ENCODE measurements at regions not wholly inside any gene's neighbourhood (a gene's known extent, or its start where the extent isn't known, plus 50 kb on each side); places are given as distances from the start of the nearest gene placed in this dataset.

GRCh38 chr7:130927564-130927963 lies 193.6 kb upstream of the KLF14 start:
- no peaks in the 10 kb centered on the region for H3K9me3 ChIP-seq (ENCODE audit: control insufficient read depth, insufficient read depth, low read depth, low read length)
- no peak overlapping the region for H3K4me3 ChIP-seq (replicated peaks in 1 of 4; ENCODE audit: control extremely low read depth in 1 of 4, insufficient read depth in 1 of 4, low read depth in 3 of 4, low read length in 4 of 4)
- H3K9ac ChIP-seq (ENCODE audit: insufficient read depth, low read length): no peak overlapping the region
- peaks cover 26% of the 10 kb centered on the region for H3K4me1 ChIP-seq (ENCODE audit: control insufficient read depth, extremely low read depth, insufficient read depth, low read length)
- H4K20me1 ChIP-seq (ENCODE audit: control insufficient read depth, extremely low read depth, insufficient read depth, low read length): no peaks in the 10 kb centered on the region
- DNase-seq (ENCODE audit: low read depth in 2 of 2): no peak
- H3K36me3 ChIP-seq (ENCODE audit: control insufficient read depth, insufficient read depth, low read length): no peaks in the 10 kb centered on the region
- no peak overlapping the region for H2AFZ ChIP-seq (ENCODE audit: low read length)
- no peak overlapping the region for H3K27ac ChIP-seq (ENCODE audit: insufficient read depth, low read length)
- no peak for TF ChIP-seq CTCF (conservative IDR thresholded peaks at IDR 0.05 in 1 of 2, IDR thresholded peaks at IDR 0.05 in 1 of 2; ENCODE audit: low read depth in 1 of 2, low read length in 2 of 2)
- TF ChIP-seq EZH2 (IDR thresholded peaks at IDR 0.05; ENCODE audit: low read length, missing control alignments): no peak
- H3K79me2 ChIP-seq (ENCODE audit: control insufficient read depth, insufficient read depth, low read length): peaks cover 99% of the 10 kb centered on the region
- H3K27me3 ChIP-seq (ENCODE audit: control insufficient read depth, insufficient read depth, low read length): no peaks in the 10 kb centered on the region
- no peak overlapping the region for H3K4me2 ChIP-seq (ENCODE audit: extremely low read depth, insufficient read depth, low read length)

- H3K27me3 ChIP-seq (ENCODE audit: control insufficient read depth, insufficient read depth, low read length): no peaks in the 10 kb centered on the region
- no peak overlapping the region for H3K4me3 ChIP-seq (replicated peaks in 1 of 4; ENCODE audit: control extremely low read depth in 1 of 4, insufficient read depth in 1 of 4, low read depth in 3 of 4, low read length in 4 of 4)
- H3K79me2 ChIP-seq (ENCODE audit: control insufficient read depth, insufficient read depth, low read length): peaks cover 100% of the 10 kb centered on the region
- no peak overlapping the region for H3K4me2 ChIP-seq (ENCODE audit: extremely low read depth, insufficient read depth, low read length)
- peak in 1 of 2 donors; percentile 35 for DNase-seq (ENCODE audit: low read depth in 2 of 2)
- no peak for TF ChIP-seq CTCF (conservative IDR thresholded peaks at IDR 0.05 in 1 of 2, IDR thresholded peaks at IDR 0.05 in 1 of 2; ENCODE audit: low read depth in 1 of 2, low read length in 2 of 2)
- TF ChIP-seq EZH2 (IDR thresholded peaks at IDR 0.05; ENCODE audit: low read length, missing control alignments): no peak
- H3K4me1 ChIP-seq (ENCODE audit: control insufficient read depth, extremely low read depth, insufficient read depth, low read length): peaks cover 15% of the 10 kb centered on the region
- no peak overlapping the region for H3K9ac ChIP-seq (ENCODE audit: insufficient read depth, low read length)
- H3K36me3 ChIP-seq (ENCODE audit: control insufficient read depth, insufficient read depth, low read length): no peaks in the 10 kb centered on the region
- H2AFZ ChIP-seq (ENCODE audit: low read length): no peak overlapping the region
- H3K9me3 ChIP-seq (ENCODE audit: control insufficient read depth, insufficient read depth, low read depth, low read length): no peaks in the 10 kb centered on the region
- H3K27ac ChIP-seq (ENCODE audit: insufficient read depth, low read length): peak overlapping the region; percentile 42
- H4K20me1 ChIP-seq (ENCODE audit: control insufficient read depth, extremely low read depth, insufficient read depth, low read length): no peaks in the 10 kb centered on the region
These were observed 196.1 kb upstream of the KLF14 start for GRCh38 chr7:130929896-130930659.

GRCh38 chr7:130930681-130931080 lies 196.7 kb upstream of the KLF14 start:
- H2AFZ ChIP-seq (ENCODE audit: low read length): no peak overlapping the region
- no peaks in the 10 kb centered on the region for H3K27me3 ChIP-seq (ENCODE audit: control insufficient read depth, insufficient read depth, low read length)
- no peak for DNase-seq (ENCODE audit: low read depth in 2 of 2)
- no peak overlapping the region for H3K4me3 ChIP-seq (replicated peaks in 1 of 4; ENCODE audit: control extremely low read depth in 1 of 4, insufficient read depth in 1 of 4, low read depth in 3 of 4, low read length in 4 of 4)
- H3K9ac ChIP-seq (ENCODE audit: insufficient read depth, low read length): no peak overlapping the region
- no peak for TF ChIP-seq EZH2 (IDR thresholded peaks at IDR 0.05; ENCODE audit: low read length, missing control alignments)
- no peak for TF ChIP-seq CTCF (conservative IDR thresholded peaks at IDR 0.05 in 1 of 2, IDR thresholded peaks at IDR 0.05 in 1 of 2; ENCODE audit: low read depth in 1 of 2, low read length in 2 of 2)
- H3K9me3 ChIP-seq (ENCODE audit: control insufficient read depth, insufficient read depth, low read depth, low read length): no peaks in the 10 kb centered on the region
- H3K4me1 ChIP-seq (ENCODE audit: control insufficient read depth, extremely low read depth, insufficient read depth, low read length): peaks cover 11% of the 10 kb centered on the region
- peak overlapping the region; percentile 42 for H3K27ac ChIP-seq (ENCODE audit: insufficient read depth, low read length)
- peaks cover under 1% of the 10 kb centered on the region for H3K36me3 ChIP-seq (ENCODE audit: control insufficient read depth, insufficient read depth, low read length)
- H4K20me1 ChIP-seq (ENCODE audit: control insufficient read depth, extremely low read depth, insufficient read depth, low read length): no peaks in the 10 kb centered on the region
- no peak overlapping the region for H3K4me2 ChIP-seq (ENCODE audit: extremely low read depth, insufficient read depth, low read length)
- H3K79me2 ChIP-seq (ENCODE audit: control insufficient read depth, insufficient read depth, low read length): peaks cover 100% of the 10 kb centered on the region
